Rectal smooth muscle tissue (tissue), 1 donor: ENCODE measurements at regions not wholly inside any gene's neighbourhood (a gene's known extent, or its start where the extent isn't known, plus 50 kb on each side); places are given as distances from the start of the nearest gene placed in this dataset.
"Not testable (repeated sequence)": the region's sequence is repeated elsewhere in the genome, so short reads cannot be mapped to it uniquely, and the experiment has no call there.

Experiments used
- H3K27ac ChIP-seq: one replicate; pipeline ENCODE4 v1.7.0; 2013; ENCODE audit warnings: low read depth, low read length, inconsistent platforms
- H3K27me3 ChIP-seq: one replicate; pipeline ENCODE4 v1.7.0; 2013; ENCODE audit warnings: low read length; ENCODE audit not compliant: control insufficient read depth, insufficient read depth
- H3K36me3 ChIP-seq: one replicate; pipeline ENCODE4 v1.7.0; 2013; ENCODE audit warnings: low read length; ENCODE audit not compliant: control insufficient read depth, insufficient read depth
- H3K4me1 ChIP-seq: one replicate; pipeline ENCODE4 v1.7.0; 2013; ENCODE audit warnings: low read length; ENCODE audit not compliant: control insufficient read depth, insufficient read depth
- H3K4me3 ChIP-seq: one replicate; pipeline ENCODE4 v1.7.0; 2013; ENCODE audit warnings: low read length
- H3K9ac ChIP-seq: one replicate; pipeline ENCODE4 v1.7.0; 2013; ENCODE audit warnings: low read length

DNA sequence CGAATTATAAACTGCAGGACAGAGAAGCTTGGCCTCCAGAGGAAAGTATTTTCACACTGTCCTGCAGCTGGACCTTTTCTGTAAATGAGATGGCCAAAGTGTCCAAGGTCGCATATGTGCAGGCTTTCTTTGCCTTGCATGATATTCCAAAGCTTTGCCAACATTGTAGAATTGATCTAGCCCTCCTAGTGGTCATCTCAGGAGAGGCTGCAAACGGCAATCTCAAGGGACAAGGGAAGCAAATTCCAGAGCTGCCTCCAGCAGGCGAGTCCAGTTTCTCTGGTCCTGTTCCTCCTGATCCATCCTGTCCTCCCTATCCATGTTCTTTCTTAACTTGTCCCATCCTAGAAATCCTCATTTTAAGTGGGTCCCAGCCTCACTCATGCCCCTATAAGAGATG lies 373.4 kb upstream of the PCDH15 start:
- Histone ChIP-seq H3K27me3 (no peaks in the 10 kb centered on the region), H3K36me3 (no peaks in the 10 kb centered on the region), H3K27ac (no peak overlapping the region), H3K4me1 (no peaks in the 10 kb centered on the region), H3K4me3 (no peak overlapping the region), H3K9ac (no peak overlapping the region)

DNA sequence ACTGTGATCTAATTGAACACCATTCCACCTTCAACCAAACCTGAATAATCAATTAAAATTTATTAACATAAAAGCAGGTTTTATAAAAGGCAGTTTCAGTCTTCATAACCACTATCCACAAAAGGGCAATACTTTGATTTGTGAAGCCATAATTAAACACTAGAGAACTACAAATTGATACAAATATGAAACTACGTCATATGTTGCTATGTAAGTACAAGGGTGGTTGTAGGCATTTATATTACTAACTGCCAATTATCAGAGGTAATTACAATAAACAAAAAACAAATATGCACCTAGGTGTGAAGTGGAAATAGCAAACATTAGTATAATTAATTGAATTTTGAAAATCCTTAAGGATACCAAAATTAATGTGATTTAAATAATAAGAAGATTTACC lies 368.5 kb upstream of the PCDH15 start:
- Histone ChIP-seq H3K27ac (no peak overlapping the region), H3K36me3 (no peaks in the 10 kb centered on the region), H3K27me3 (no peaks in the 10 kb centered on the region), H3K9ac (no peak overlapping the region), H3K4me1 (no peaks in the 10 kb centered on the region), H3K4me3 (no peak overlapping the region)

DNA sequence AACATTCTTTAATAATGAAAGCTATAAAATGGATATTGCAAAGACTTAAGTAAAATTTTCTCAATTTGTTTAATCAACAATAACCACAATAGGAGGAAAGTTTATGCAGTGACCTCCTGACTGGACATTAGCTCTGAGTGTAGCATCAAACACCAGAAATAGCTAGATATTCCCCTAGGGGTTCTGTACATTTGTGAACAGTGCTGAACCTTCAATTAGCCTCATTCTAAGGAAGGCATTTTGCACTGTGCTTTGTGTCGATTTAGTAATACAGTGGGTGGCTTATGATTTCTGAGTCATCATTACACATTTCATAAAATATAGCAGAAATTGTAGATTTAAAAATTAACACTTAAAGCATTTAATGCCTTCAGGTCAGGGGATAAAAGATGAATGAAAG lies 367.3 kb upstream of the PCDH15 start:
- Histone ChIP-seq H3K4me3 (no peak overlapping the region), H3K9ac (no peak overlapping the region), H3K27me3 (no peaks in the 10 kb centered on the region), H3K27ac (no peak overlapping the region), H3K4me1 (no peaks in the 10 kb centered on the region), H3K36me3 (no peaks in the 10 kb centered on the region)

DNA sequence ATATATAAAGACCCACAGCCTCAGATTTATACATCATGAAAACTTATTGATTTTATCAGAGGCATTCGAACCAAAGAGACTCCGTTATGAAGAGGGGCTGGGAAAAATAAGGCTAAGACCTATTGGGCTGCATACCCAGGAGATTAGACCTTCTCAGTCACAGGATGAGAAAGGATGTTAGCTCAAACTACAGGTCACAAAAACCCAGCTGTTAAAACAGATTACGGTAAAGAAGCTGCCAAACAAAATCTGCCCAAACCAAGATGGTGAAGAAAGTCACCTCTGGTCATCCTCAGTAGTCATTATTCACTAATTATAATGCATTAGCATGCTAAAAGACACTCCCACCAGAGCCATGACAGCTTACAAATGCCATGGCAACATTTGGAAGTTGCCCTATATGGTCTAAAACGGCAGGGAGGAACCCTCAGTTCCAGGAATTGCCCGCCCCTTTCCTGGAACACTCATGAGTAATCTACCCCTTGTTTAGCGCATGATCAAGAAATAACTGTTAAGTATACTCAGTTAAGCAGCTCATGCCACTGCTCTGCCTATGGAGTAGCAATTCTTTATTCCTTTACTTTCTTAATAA lies 362.5 kb upstream of the PCDH15 start:
- Histone ChIP-seq H3K9ac (no peak overlapping the region), H3K4me3 (no peak overlapping the region), H3K27ac (no peak overlapping the region)

DNA sequence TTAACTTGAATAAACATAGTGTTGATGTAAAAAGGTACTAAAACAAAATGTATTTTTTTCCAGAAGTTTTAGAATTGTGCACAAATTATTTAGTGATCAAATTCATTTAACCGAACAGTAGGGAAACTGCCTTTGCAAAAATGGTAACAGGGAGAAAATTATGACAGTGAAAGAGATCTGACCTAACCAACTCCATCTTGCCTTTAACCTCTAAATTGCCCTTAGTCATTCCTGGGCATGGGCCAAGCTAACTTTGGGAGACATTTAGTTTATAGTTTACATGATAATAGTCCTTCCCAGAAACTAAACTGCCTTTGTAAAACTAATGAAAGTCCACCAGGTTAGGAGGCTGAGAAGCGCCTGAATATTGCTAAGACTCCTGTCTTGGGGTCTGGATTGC lies 361.3 kb upstream of the PCDH15 start:
- H3K36me3 ChIP-seq, H3K27me3 ChIP-seq, H3K4me3 ChIP-seq, H3K9ac ChIP-seq, H3K27ac ChIP-seq, H3K4me1 ChIP-seq: not testable (repeated sequence)

More for the DNA sequence above, 362.5 kb upstream of the PCDH15 start:
- H3K4me1 ChIP-seq, result no peaks in the 10 kb centered on the region
- H3K27me3 ChIP-seq, result no peaks in the 10 kb centered on the region
- H3K36me3 ChIP-seq, result no peaks in the 10 kb centered on the region

DNA sequence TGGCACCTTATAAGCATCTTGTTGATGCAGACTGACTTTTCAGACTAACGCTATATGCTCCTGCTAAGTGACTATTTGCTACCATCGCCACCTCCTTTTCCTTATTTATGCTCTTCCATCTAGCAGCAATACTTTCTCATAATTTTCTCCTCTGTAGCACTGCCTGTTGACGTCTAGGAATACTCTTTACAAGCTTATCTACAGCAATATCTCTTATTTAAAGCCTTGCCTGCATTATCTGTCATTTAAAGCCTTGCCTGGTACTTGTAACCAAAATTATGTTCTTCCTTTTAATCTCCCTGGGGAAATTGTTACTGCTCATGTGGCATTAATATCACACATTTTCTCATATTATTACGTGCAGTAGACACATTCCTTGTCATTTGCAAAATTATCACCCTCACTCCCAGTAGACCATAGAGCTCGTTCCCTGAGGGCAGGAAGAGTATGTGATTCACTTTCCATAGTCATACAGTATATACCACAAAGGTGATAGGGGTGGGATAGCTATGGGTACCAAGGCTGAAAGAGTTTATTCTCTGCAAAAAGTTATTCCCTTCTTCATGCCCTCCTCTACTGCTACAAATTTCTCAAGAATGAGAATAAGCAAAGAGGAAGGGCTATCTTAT lies 359.7 kb upstream of the PCDH15 start:
- Histone ChIP-seq H3K4me3 (no peak overlapping the region), H3K27ac (no peak overlapping the region), H3K36me3 (no peaks in the 10 kb centered on the region), H3K4me1 (no peaks in the 10 kb centered on the region), H3K27me3 (no peaks in the 10 kb centered on the region), H3K9ac (no peak overlapping the region)

DNA sequence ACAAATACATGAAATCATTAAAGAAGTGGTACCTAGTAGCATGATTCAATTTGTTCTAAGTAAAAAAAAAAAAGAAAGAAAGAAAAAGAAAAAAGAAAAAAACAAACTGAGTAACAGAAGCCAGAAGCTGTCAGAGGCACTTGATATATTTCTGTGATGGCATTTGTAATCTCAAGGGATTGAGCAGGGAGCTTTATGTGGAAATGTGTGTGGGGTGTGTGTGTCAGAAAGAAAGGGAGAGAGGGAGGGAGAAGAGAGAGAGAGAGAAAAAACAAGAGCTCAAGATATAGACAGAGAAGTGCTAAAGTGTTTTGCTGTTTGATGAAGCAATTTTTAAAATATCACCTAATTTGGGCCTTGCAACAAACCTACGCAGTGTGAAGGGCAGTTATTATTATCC lies 357.6 kb upstream of the PCDH15 start:
- H3K4me3 ChIP-seq, result no peak overlapping the region
- H3K27ac ChIP-seq, result no peak overlapping the region
- H3K36me3 ChIP-seq, result no peaks in the 10 kb centered on the region
- H3K9ac ChIP-seq, result no peak overlapping the region
- H3K27me3 ChIP-seq, result no peaks in the 10 kb centered on the region
- H3K4me1 ChIP-seq, result no peaks in the 10 kb centered on the region

DNA sequence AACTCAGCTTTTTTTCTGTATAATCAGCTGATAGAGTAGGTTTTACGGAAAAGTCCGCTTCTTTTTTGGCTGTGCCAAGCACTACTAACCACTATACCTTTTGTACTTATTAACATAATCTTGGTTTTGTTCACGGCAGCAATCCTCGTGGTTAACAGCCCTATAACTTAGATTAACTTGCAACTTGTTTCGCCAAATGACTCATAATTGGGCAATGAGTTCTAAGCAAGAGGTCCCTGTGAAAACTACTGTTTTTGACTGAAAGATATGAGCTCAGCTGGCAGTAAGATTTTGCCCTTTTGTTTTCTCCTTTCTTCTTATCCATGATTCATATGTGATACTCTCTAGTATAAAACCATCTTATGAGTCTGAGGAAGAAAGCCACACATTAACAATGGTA lies 345.0 kb upstream of the PCDH15 start:
- Histone ChIP-seq H3K4me3 (no peak overlapping the region), H3K36me3 (no peaks in the 10 kb centered on the region), H3K27ac (no peak overlapping the region)

DNA sequence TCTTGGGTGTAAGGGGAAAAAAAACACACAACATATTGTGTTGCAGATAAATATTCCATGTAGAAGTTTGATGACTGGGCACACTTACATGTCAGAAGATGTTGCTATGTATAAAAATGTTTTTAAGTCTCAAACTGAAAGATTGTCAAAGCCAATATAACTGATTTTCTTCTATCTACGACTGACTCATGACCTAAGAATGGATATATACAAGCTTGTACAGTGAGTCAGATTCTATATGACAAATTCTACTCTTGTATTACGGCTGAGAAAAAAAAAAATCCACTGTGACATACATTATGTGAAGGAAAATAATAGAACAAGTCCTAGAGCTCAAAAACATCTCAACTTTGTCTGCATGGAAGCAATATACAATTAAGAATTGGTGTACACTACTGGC lies 343.0 kb upstream of the PCDH15 start:
- Histone ChIP-seq H3K27me3 (no peaks in the 10 kb centered on the region), H3K36me3 (no peaks in the 10 kb centered on the region), H3K4me3 (no peak overlapping the region), H3K27ac (no peak overlapping the region), H3K9ac (no peak overlapping the region), H3K4me1 (no peaks in the 10 kb centered on the region)

More for the DNA sequence above, 345.0 kb upstream of the PCDH15 start:
- H3K4me1 ChIP-seq, result no peaks in the 10 kb centered on the region
- no peak overlapping the region for H3K9ac ChIP-seq
- H3K27me3 ChIP-seq, result no peaks in the 10 kb centered on the region

DNA sequence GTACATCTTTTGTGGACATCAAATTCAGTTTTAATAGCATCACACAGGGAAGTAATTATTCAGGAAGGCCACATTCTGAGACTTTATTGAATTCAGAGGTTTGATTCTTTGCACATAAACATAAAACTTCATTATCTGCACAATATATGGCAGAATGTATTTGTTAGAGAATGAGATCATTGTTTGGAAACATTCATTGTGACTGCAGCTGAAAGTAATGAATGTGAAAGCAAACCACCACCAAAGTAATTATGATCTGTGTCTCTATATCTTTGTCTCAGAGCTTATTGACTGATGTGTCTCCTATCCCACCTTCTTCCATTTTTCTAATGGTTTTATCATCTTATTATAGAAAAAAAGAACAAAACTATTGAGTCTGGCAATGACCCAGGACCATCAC lies 340.9 kb upstream of the PCDH15 start:
- no peaks in the 10 kb centered on the region for H3K27me3 ChIP-seq
- H3K4me3 ChIP-seq, result no peak overlapping the region
- no peak overlapping the region for H3K27ac ChIP-seq
- no peak overlapping the region for H3K9ac ChIP-seq
- no peaks in the 10 kb centered on the region for H3K36me3 ChIP-seq
- no peaks in the 10 kb centered on the region for H3K4me1 ChIP-seq

DNA sequence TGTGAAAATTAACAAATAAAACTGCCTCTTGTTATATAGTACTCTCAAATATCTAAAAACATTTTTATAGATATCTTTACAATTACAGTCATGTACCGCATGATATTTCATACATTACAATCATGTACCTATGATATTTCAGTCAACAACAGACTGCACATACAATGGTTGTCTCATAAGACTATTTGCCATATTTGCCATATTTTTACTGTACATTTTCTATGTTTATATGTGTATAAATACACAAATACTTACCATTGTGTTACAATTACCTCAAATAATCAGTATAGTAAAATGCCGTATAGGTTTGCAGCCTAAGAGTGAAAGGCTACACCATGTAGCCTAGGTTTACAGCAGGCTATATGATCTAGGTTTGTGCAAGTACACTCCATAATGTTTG lies 336.0 kb upstream of the PCDH15 start:
- no peak overlapping the region for H3K4me3 ChIP-seq
- no peak overlapping the region for H3K9ac ChIP-seq
- H3K27me3 ChIP-seq, result no peaks in the 10 kb centered on the region

DNA sequence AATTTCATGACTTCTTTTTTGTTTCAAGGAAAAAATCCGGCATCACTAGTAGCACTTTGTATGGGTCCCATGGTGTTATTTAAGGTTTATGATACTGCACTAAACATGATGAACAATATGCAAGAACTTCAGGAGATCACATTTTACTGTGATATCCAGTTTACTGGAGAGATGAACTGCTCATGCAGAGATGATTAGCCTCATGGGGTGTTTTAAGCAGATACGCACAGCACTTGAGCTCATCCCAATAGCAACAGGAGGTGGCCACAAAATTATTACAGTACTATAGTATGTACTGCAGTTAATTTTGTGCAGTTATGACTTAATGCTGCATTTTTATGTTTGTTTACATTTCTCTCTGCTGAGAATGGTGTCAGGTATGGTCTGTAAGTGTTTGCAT lies 303.7 kb upstream of the PCDH15 start:
- Histone ChIP-seq H3K27me3 (no peaks in the 10 kb centered on the region), H3K9ac (no peak overlapping the region), H3K36me3 (no peaks in the 10 kb centered on the region), H3K27ac (no peak overlapping the region), H3K4me1 (no peaks in the 10 kb centered on the region), H3K4me3 (no peak overlapping the region)

More for the DNA sequence above, 336.0 kb upstream of the PCDH15 start:
- H3K4me1 ChIP-seq, result no peaks in the 10 kb centered on the region
- H3K36me3 ChIP-seq, result no peaks in the 10 kb centered on the region
- H3K27ac ChIP-seq, result no peak overlapping the region

DNA sequence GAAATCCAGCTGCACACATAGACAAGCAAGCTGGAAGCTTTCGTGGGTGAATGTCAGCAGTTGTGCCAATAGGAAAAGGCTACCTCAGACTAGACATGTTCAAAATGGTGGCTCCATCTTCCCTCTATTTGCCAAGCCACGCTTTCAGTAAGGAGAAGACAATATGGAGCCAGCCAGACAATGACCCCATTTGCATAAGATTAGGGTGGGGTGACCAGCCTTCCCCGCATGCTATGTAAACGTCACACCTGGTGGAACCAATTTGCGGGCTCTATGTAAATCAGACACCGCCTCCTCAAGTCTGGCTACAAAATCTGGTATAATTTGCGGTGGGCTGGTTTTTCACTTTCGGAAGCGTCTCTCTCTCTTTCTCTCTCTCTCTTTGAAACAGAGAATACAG lies 297.4 kb upstream of the PCDH15 start:
- no peak overlapping the region for H3K4me3 ChIP-seq
- no peaks in the 10 kb centered on the region for H3K36me3 ChIP-seq
- no peaks in the 10 kb centered on the region for H3K27me3 ChIP-seq
- H3K27ac ChIP-seq, result no peak overlapping the region
- no peak overlapping the region for H3K9ac ChIP-seq
- H3K4me1 ChIP-seq, result no peaks in the 10 kb centered on the region
